ENCODE measurements at regions not wholly inside any gene's neighbourhood (a gene's known extent, or its start where the extent isn't known, plus 50 kb on each side); places are given as distances from the start of the nearest gene placed in this dataset.

DNA sequence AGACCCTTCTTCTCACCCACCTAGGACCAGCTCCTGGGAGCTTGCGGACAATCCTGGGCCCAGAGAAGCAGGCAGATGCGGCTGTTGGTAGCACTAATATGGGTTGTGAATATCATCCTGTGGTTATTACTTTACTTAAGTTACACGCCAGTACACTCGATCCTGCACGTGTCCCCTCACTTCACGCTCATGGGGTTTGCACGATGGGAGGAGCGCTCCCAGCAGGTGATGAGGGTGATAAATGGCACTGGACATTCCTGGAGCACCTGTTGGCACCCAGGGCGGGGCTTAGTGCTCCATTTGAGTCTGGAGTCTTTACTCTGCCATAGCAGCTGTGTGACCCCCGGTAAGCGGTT, 335.1 kb downstream of the PREX1 start:
- ATAC-seq: no peak
- TF ChIP-seq PPARA (CRISPR knock-in tag; IDR thresholded peaks at IDR 0.05; ENCODE audit: borderline replicate concordance) (no peak), TOX (CRISPR knock-in tag; IDR thresholded peaks at IDR 0.05; ENCODE audit: borderline replicate concordance) (no peak), ZFP30 (CRISPR knock-in tag; IDR thresholded peaks at IDR 0.05) (no peak), ESRRG (CRISPR knock-in tag; IDR thresholded peaks at IDR 0.05) (no peak), ZNF8 (CRISPR knock-in tag; IDR thresholded peaks at IDR 0.05) (no peak), ZFP3 (CRISPR knock-in tag; IDR thresholded peaks at IDR 0.05) (no peak), SNAI2 (CRISPR knock-in tag; IDR thresholded peaks at IDR 0.05) (no peak), CSDC2 (CRISPR knock-in tag; IDR thresholded peaks at IDR 0.05) (no peak), ZC3H10 (CRISPR knock-in tag; IDR thresholded peaks at IDR 0.05) (no peak), BACH2 (CRISPR knock-in tag; IDR thresholded peaks at IDR 0.05; ENCODE audit: borderline replicate concordance) (no peak), ARNTL (CRISPR knock-in tag; IDR thresholded peaks at IDR 0.05; ENCODE audit: borderline replicate concordance, low read depth) (no peak)
- TF ChIP-seq, protein P1, sequence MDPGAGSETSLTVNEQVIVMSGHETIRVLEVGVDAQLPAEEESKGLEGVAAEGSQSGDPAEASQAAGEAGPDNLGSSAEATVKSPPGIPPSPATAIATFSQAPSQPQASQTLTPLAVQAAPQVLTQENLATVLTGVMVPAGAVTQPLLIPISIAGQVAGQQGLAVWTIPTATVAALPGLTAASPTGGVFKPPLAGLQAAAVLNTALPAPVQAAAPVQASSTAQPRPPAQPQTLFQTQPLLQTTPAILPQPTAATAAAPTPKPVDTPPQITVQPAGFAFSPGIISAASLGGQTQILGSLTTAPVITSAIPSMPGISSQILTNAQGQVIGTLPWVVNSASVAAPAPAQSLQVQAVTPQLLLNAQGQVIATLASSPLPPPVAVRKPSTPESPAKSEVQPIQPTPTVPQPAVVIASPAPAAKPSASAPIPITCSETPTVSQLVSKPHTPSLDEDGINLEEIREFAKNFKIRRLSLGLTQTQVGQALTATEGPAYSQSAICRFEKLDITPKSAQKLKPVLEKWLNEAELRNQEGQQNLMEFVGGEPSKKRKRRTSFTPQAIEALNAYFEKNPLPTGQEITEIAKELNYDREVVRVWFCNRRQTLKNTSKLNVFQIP (CRISPR knock-in tag; IDR thresholded peaks at IDR 0.05; ENCODE audit: borderline replicate concordance, low read depth): no peak

DNA sequence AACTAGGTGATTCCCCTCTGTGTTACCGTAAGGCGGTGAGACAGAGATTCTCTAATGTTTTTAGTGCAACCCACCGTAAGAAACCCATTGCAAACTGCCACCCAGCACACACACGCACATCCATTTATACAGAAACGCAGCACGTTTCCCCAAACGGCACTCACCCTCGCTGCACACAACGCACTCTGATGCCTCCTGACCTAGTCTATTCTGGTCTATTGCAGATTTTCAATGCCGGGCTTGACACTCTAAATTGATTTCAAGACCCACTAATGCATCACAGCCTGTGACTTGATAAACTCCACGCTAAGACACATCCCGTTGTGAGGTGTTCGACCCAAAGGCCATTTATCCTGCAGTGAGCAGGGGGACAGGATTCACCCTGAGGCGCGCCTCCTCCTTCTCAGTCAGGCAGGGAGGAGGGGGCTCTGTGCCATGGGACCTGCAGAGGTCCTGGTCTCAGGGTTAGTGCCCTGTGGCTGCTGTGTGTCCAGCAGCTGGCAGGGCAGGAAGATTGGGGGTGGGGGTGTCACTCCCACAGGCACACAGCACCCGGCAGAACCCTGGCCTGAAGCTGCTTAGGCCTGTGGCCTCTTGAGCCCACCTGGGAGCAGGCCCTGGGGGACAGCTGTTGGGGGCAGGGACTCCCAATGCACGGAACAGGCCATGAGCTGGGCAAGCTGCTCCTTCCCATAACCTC, 335.6 kb downstream of the PREX1 start:
- TF ChIP-seq SNAI2 (CRISPR knock-in tag; IDR thresholded peaks at IDR 0.05): no peak
- no peak for TF ChIP-seq CSDC2 (CRISPR knock-in tag; IDR thresholded peaks at IDR 0.05)
- no peak for TF ChIP-seq ZC3H10 (CRISPR knock-in tag; IDR thresholded peaks at IDR 0.05)
- TF ChIP-seq ESRRG (CRISPR knock-in tag; IDR thresholded peaks at IDR 0.05): no peak
- TF ChIP-seq GLIS3 (CRISPR knock-in tag; IDR thresholded peaks at IDR 0.05): no peak
- TF ChIP-seq, protein P2, sequence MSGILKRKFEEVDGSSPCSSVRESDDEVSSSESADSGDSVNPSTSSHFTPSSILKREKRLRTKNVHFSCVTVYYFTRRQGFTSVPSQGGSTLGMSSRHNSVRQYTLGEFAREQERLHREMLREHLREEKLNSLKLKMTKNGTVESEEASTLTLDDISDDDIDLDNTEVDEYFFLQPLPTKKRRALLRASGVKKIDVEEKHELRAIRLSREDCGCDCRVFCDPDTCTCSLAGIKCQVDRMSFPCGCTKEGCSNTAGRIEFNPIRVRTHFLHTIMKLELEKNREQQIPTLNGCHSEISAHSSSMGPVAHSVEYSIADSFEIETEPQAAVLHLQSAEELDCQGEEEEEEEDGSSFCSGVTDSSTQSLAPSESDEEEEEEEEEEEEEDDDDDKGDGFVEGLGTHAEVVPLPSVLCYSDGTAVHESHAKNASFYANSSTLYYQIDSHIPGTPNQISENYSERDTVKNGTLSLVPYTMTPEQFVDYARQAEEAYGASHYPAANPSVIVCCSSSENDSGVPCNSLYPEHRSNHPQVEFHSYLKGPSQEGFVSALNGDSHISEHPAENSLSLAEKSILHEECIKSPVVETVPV (CRISPR knock-in tag; IDR thresholded peaks at IDR 0.05): no peak
- no peak for TF ChIP-seq ZNF8 (CRISPR knock-in tag; IDR thresholded peaks at IDR 0.05)
- no peak for TF ChIP-seq TCF4 (CRISPR knock-in tag; IDR thresholded peaks at IDR 0.05; ENCODE audit: borderline replicate concordance)
- TF ChIP-seq, protein P1 (CRISPR knock-in tag; IDR thresholded peaks at IDR 0.05; ENCODE audit: borderline replicate concordance, low read depth): no peak
- TF ChIP-seq, protein P3, sequence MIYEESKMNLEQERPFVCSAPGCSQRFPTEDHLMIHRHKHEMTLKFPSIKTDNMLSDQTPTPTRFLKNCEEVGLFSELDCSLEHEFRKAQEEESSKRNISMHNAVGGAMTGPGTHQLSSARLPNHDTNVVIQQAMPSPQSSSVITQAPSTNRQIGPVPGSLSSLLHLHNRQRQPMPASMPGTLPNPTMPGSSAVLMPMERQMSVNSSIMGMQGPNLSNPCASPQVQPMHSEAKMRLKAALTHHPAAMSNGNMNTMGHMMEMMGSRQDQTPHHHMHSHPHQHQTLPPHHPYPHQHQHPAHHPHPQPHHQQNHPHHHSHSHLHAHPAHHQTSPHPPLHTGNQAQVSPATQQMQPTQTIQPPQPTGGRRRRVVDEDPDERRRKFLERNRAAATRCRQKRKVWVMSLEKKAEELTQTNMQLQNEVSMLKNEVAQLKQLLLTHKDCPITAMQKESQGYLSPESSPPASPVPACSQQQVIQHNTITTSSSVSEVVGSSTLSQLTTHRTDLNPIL (CRISPR knock-in tag; IDR thresholded peaks at IDR 0.05; ENCODE audit: low read depth): no peak
- TF ChIP-seq, protein P4, sequence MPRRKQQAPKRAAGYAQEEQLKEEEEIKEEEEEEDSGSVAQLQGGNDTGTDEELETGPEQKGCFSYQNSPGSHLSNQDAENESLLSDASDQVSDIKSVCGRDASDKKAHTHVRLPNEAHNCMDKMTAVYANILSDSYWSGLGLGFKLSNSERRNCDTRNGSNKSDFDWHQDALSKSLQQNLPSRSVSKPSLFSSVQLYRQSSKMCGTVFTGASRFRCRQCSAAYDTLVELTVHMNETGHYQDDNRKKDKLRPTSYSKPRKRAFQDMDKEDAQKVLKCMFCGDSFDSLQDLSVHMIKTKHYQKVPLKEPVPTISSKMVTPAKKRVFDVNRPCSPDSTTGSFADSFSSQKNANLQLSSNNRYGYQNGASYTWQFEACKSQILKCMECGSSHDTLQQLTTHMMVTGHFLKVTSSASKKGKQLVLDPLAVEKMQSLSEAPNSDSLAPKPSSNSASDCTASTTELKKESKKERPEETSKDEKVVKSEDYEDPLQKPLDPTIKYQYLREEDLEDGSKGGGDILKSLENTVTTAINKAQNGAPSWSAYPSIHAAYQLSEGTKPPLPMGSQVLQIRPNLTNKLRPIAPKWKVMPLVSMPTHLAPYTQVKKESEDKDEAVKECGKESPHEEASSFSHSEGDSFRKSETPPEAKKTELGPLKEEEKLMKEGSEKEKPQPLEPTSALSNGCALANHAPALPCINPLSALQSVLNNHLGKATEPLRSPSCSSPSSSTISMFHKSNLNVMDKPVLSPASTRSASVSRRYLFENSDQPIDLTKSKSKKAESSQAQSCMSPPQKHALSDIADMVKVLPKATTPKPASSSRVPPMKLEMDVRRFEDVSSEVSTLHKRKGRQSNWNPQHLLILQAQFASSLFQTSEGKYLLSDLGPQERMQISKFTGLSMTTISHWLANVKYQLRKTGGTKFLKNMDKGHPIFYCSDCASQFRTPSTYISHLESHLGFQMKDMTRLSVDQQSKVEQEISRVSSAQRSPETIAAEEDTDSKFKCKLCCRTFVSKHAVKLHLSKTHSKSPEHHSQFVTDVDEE (CRISPR knock-in tag; IDR thresholded peaks at IDR 0.05): no peak
- TF ChIP-seq ZFP3 (CRISPR knock-in tag; IDR thresholded peaks at IDR 0.05): no peak
- no peak for TF ChIP-seq ZNF70 (CRISPR knock-in tag; IDR thresholded peaks at IDR 0.05)
- no peak for TF ChIP-seq ARNTL (CRISPR knock-in tag; IDR thresholded peaks at IDR 0.05; ENCODE audit: borderline replicate concordance, low read depth)
- no peak for TF ChIP-seq BACH2 (CRISPR knock-in tag; IDR thresholded peaks at IDR 0.05; ENCODE audit: borderline replicate concordance)
- no peak for TF ChIP-seq ZFP30 (CRISPR knock-in tag; IDR thresholded peaks at IDR 0.05)
- ATAC-seq: no peak

DNA sequence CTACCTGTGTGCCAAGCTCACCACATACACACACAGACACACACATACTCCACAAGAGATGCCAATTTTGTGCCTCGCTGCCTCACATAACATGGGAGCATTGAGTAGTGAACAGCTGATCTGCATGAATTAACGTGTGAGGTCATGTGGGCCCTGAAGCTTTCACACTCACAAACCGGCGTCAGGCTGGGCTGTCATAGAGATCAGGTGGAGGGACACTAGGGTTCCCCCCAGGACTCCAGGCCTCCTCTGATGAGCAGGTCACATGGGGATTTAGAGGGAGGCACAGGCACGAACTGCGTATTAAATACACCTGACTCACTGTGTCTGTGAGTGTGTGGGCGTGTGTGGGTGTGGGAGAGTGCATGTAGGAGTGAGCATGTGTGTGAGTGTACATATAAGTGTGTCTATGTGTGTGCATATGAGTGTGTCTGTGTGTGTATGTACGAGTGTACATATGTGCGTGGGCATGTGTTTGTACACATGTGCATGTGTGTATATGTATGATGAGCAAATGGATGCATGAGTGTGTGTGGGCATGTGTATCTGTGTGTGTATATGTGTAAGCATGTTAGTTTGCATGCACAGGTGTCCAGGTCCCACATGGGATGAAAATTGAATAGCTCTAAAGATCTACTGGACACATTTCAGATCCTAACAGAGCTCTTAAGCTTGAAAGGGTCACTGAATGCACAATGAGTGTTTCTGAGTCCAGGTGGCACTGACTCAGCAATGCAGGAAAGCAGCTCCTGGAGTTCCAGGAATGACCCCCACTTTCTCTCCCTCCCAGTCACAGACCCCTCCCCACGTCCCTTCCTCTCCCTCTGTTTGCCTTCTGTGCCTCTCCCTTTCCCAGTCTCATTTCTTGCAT, 336.6 kb downstream of the PREX1 start:
- no peak for ATAC-seq
- TF ChIP-seq PPARA (CRISPR knock-in tag; IDR thresholded peaks at IDR 0.05; ENCODE audit: borderline replicate concordance): no peak
- TF ChIP-seq ZNF8 (CRISPR knock-in tag; IDR thresholded peaks at IDR 0.05): no peak
- TF ChIP-seq, protein P4 (CRISPR knock-in tag; IDR thresholded peaks at IDR 0.05): no peak
- no peak for TF ChIP-seq TOX (CRISPR knock-in tag; IDR thresholded peaks at IDR 0.05; ENCODE audit: borderline replicate concordance)
- TF ChIP-seq ESRRG (CRISPR knock-in tag; IDR thresholded peaks at IDR 0.05): no peak
- no peak for TF ChIP-seq TCF4 (CRISPR knock-in tag; IDR thresholded peaks at IDR 0.05; ENCODE audit: borderline replicate concordance)
- TF ChIP-seq ZNF70 (CRISPR knock-in tag; IDR thresholded peaks at IDR 0.05): no peak
- TF ChIP-seq ISL1 (CRISPR knock-in tag; IDR thresholded peaks at IDR 0.05): no peak
- TF ChIP-seq ZC3H10 (CRISPR knock-in tag; IDR thresholded peaks at IDR 0.05): no peak
- TF ChIP-seq, protein P3 (CRISPR knock-in tag; IDR thresholded peaks at IDR 0.05; ENCODE audit: low read depth): no peak
- no peak for TF ChIP-seq RARB (CRISPR knock-in tag; IDR thresholded peaks at IDR 0.05)

Data from SK-N-SH treated with all-trans-retinoic acid at 6 μM for 48 hours (cell line).